ENCODE measurements at regions not wholly inside any gene's neighbourhood (a gene's known extent, or its start where the extent isn't known, plus 50 kb on each side); places are given as distances from the start of the nearest gene placed in this dataset.
"Not testable (repeated sequence)": the region's sequence is repeated elsewhere in the genome, so short reads cannot be mapped to it uniquely, and the experiment has no call there.

DNA sequence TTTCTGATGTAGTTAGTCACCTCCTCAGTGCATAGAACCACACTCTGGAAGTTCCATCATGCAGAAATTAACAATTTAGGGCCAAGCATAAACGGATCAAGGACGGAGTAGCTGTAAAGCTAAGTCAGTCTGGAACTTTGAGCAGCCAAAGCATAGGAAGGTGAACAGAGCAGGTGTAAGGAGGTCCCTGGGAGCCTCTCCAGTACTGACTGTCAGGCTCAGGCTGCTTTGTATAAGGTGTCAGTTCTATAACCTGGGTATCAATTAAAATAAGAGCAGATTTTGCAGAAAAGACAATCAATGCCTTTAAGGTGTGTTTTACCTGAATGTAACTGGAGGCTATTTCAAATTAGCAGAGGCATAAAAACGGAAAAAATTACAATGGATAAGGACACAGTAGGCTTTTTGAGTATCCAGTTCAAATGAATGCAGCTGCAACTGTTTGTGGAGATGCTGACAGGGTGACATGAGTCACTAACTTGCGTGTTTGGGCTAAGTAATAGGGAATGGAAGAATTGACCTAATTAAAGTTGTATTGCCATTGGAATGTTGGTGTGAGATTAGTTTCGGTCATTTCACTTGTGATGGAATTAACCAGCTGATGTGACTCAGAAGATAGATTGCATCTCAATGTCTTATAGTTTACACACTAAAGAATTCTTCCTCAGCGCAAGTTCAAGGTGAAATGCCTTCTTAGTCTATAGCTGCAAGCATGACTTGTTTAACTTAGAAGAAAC is 417.9 kb upstream of the CNTNAP2 start:
- no peaks in the 10 kb centered on the region for H3K4me1 ChIP-seq (ENCODE audit: control insufficient read depth, extremely low read depth, insufficient read depth, low read length)
- dilution Hi-C loops (cut with MboI; ENCODE audit: extremely low pct_ligation_motif_present, low sequenced_read_pairs) = no loop called here

DNA sequence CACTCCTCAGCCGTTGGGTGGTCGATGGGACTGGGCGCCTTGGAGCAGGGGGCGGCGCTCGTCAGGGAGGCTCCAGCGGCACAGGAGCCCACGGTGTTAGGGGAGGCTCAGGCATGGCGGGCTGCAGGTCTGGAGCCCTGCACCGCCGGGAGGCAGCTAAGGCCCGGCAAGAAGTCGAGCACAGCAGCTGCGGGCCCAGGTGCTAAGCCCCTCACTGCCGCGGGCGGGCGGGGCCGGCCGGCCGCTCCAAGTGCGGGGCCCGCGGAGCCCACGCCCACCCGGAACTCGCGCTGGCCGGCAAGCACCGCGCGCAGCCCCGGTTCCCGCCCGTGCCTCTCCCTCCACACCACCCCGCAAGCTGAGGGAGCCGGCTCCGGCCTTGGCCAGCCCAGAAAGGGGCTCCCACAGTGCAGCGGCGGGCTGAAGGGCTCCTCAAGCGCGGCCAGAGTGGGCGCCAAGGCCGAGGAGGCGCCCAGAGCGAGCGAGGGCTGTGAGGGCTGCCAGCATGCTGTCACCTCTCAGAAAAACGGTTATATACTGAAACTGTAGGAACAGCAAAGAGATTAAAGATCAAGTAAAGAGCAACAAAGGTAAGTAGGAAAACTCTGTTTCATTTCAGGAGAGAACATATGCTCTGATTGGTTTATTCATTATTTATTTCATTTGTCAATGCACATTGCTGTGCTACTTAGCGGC is 419.0 kb upstream of the CNTNAP2 start:
- DNase-seq (ENCODE audit: low read depth, low spot score); H2AFZ ChIP-seq (ENCODE audit: control insufficient read depth, low read length); H4K20me1 ChIP-seq (ENCODE audit: control insufficient read depth, extremely low read depth, insufficient read depth, low read length); H3K79me2 ChIP-seq (ENCODE audit: control insufficient read depth, insufficient read depth, low read length); H3K27me3 ChIP-seq (ENCODE audit: control insufficient read depth, extremely low read depth, insufficient read depth, low read length); dilution Hi-C loops (cut with MboI; ENCODE audit: extremely low pct_ligation_motif_present, low sequenced_read_pairs); H3K36me3 ChIP-seq (ENCODE audit: control insufficient read depth in 2 of 2, extremely low read depth in 1 of 2, insufficient read depth in 2 of 2, low read length in 2 of 2); H3K9me3 ChIP-seq (ENCODE audit: control insufficient read depth, low read depth, low read length); H3K27ac ChIP-seq (ENCODE audit: control insufficient read depth, insufficient read depth, low read length); H3K9ac ChIP-seq (ENCODE audit: control insufficient read depth, extremely low read depth, insufficient read depth, low read length); H3K4me1 ChIP-seq (ENCODE audit: control insufficient read depth, extremely low read depth, insufficient read depth, low read length); H3K9me1 ChIP-seq (ENCODE audit: control insufficient read depth, extremely low read depth, insufficient read depth, low read length); FAIRE-seq; H3K4me3 ChIP-seq (ENCODE audit: control insufficient read depth in 2 of 3, extremely low read depth in 1 of 3, insufficient read depth in 2 of 3, low read depth in 1 of 3, low read length in 3 of 3); H3K4me2 ChIP-seq (ENCODE audit: control insufficient read depth, extremely low read depth, insufficient read depth, low read depth, low read length): not testable (repeated sequence)

More for the DNA sequence above, 417.9 kb upstream of the CNTNAP2 start:
- no peak overlapping the region for H3K4me3 ChIP-seq (ENCODE audit: control insufficient read depth in 2 of 3, extremely low read depth in 1 of 3, insufficient read depth in 2 of 3, low read depth in 1 of 3, low read length in 3 of 3)
- no peaks in the 10 kb centered on the region for H3K79me2 ChIP-seq (ENCODE audit: control insufficient read depth, insufficient read depth, low read length)
- H3K27ac ChIP-seq (ENCODE audit: control insufficient read depth, insufficient read depth, low read length) = no peak overlapping the region
- H3K9ac ChIP-seq (ENCODE audit: control insufficient read depth, extremely low read depth, insufficient read depth, low read length) = no peak overlapping the region
- FAIRE-seq = no peak
- H2AFZ ChIP-seq (ENCODE audit: control insufficient read depth, low read length) = no peak overlapping the region
- no peaks in the 10 kb centered on the region for H3K36me3 ChIP-seq (ENCODE audit: control insufficient read depth in 2 of 2, extremely low read depth in 1 of 2, insufficient read depth in 2 of 2, low read length in 2 of 2)
- TF ChIP-seq EZH2 (IDR thresholded peaks at IDR 0.05; ENCODE audit: low read length) (no peak), CTCF (optimal IDR thresholded peaks at IDR 0.05 in 1 of 3, IDR thresholded peaks at IDR 0.05 in 1 of 3, conservative IDR thresholded peaks at IDR 0.05 in 1 of 3; ENCODE audit: extremely low read depth in 1 of 3, insufficient read depth in 2 of 3, low read length in 3 of 3) (no peak)
- H3K9me3 ChIP-seq (ENCODE audit: control insufficient read depth, low read depth, low read length) = no peaks in the 10 kb centered on the region
- H3K27me3 ChIP-seq (ENCODE audit: control insufficient read depth, extremely low read depth, insufficient read depth, low read length) = no peaks in the 10 kb centered on the region
- DNase-seq (ENCODE audit: low read depth, low spot score) = no peak
- no peak overlapping the region for H3K4me2 ChIP-seq (ENCODE audit: control insufficient read depth, extremely low read depth, insufficient read depth, low read depth, low read length)
- H4K20me1 ChIP-seq (ENCODE audit: control insufficient read depth, extremely low read depth, insufficient read depth, low read length) = no peaks in the 10 kb centered on the region
- no peaks in the 10 kb centered on the region for H3K9me1 ChIP-seq (ENCODE audit: control insufficient read depth, extremely low read depth, insufficient read depth, low read length)

All from keratinocyte (primary cell).